ENCODE measurements at regions not wholly inside any gene's neighbourhood (a gene's known extent, or its start where the extent isn't known, plus 50 kb on each side); places are given as distances from the start of the nearest gene placed in this dataset.

- H3K9ac ChIP-seq (ENCODE audit: low read length), result no peak overlapping the region
- CTCF ChIA-PET, result no interaction called here
- TF ChIP-seq CBX3 (IDR thresholded peaks at IDR 0.05; ENCODE audit: low read depth), result no peak
- TF ChIP-seq POLR2A (IDR thresholded peaks at IDR 0.05; ENCODE audit: borderline replicate concordance, extremely low read depth, insufficient read depth, insufficient read length), result no peak
- no peak for TF ChIP-seq JUND (IDR thresholded peaks at IDR 0.05)
- TF ChIP-seq FOSL1 (IDR thresholded peaks at IDR 0.05; ENCODE audit: low read depth), result no peak
- TF ChIP-seq EZH2phosphoT487 (IDR thresholded peaks at IDR 0.05; ENCODE audit: borderline replicate concordance), result no peak
- no peak for TF ChIP-seq SP1 (IDR thresholded peaks at IDR 0.05; ENCODE audit: low read depth)
- TF ChIP-seq, protein P1, sequence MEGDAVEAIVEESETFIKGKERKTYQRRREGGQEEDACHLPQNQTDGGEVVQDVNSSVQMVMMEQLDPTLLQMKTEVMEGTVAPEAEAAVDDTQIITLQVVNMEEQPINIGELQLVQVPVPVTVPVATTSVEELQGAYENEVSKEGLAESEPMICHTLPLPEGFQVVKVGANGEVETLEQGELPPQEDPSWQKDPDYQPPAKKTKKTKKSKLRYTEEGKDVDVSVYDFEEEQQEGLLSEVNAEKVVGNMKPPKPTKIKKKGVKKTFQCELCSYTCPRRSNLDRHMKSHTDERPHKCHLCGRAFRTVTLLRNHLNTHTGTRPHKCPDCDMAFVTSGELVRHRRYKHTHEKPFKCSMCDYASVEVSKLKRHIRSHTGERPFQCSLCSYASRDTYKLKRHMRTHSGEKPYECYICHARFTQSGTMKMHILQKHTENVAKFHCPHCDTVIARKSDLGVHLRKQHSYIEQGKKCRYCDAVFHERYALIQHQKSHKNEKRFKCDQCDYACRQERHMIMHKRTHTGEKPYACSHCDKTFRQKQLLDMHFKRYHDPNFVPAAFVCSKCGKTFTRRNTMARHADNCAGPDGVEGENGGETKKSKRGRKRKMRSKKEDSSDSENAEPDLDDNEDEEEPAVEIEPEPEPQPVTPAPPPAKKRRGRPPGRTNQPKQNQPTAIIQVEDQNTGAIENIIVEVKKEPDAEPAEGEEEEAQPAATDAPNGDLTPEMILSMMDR (IDR thresholded peaks at IDR 0.05 in 2 of 3, conservative IDR thresholded peaks at IDR 0.05 in 1 of 3; ENCODE audit: borderline replicate concordance in 1 of 3, insufficient read depth in 1 of 3, low read depth in 2 of 3, low read length in 2 of 3), result no peak
- no peaks in the 10 kb centered on the region for H3K4me1 ChIP-seq (ENCODE audit: control insufficient read depth in 1 of 2, insufficient read depth in 2 of 2, low read length in 2 of 2)
- no peaks in the 10 kb centered on the region for H4K20me1 ChIP-seq (ENCODE audit: insufficient read depth)
- no peaks in the 10 kb centered on the region for H3K27me3 ChIP-seq (ENCODE audit: insufficient read depth, low read length)
- H3K9me3 ChIP-seq (ENCODE audit: control insufficient read depth in 1 of 2, insufficient read depth in 1 of 2, low read depth in 1 of 2, low read length in 2 of 2), result no peaks in the 10 kb centered on the region
- ATAC-seq (no peak), DNase-seq (ENCODE audit: low read depth, low spot score) (no peak)
- no peaks in the 10 kb centered on the region for H3K36me3 ChIP-seq (ENCODE audit: control insufficient read depth in 1 of 2, insufficient read depth in 2 of 2, low read length in 2 of 2)
- no peak overlapping the region for H3K4me3 ChIP-seq (replicated peaks in 1 of 2; ENCODE audit: low read depth in 1 of 2, low read length in 2 of 2)
- H3K27ac ChIP-seq (ENCODE audit: low read depth, low read length), result no peak overlapping the region
- no peak overlapping the region for H3K4me2 ChIP-seq (ENCODE audit: low read length)
- no TSS peak for BruUV-seq (replicated peaks)
- H3K79me2 ChIP-seq (ENCODE audit: insufficient read depth, low read length), result no peaks in the 10 kb centered on the region
- POLR2A ChIA-PET, result no interaction called here
- H3K9me2 ChIP-seq (ENCODE audit: insufficient read depth), result no peaks in the 10 kb centered on the region
- no peak overlapping the region for H2AFZ ChIP-seq (ENCODE audit: low read depth, low read length, poor library complexity, severe bottlenecking)
- intact Hi-C loops (cut with micrococcal nuclease), result no loop called here
- RAD21 ChIA-PET (ENCODE audit: low non-redundant PET in 1 of 2, low total read pairs in 2 of 2, uncharacterized antibody in 2 of 2, unreplicated experiment in 2 of 2), result no interaction called here
Measured at GRCh38 chr6:148629592-148630465, 117.0 kb upstream of the UST start.
